GM20431 (cell line): ENCODE measurements at regions not wholly inside any gene's neighbourhood (a gene's known extent, or its start where the extent isn't known, plus 50 kb on each side); places are given as distances from the start of the nearest gene placed in this dataset.

Experiments used
- in situ Hi-C: fragments of 300-500 bp; cut with MseI, MboI; formaldehyde crosslinking; loops from one replicate; pipeline ENCODE4 v1.15.0; 2020; ENCODE audit warnings: low sequenced_read_pairs; ENCODE audit not compliant: unreplicated experiment

DNA sequence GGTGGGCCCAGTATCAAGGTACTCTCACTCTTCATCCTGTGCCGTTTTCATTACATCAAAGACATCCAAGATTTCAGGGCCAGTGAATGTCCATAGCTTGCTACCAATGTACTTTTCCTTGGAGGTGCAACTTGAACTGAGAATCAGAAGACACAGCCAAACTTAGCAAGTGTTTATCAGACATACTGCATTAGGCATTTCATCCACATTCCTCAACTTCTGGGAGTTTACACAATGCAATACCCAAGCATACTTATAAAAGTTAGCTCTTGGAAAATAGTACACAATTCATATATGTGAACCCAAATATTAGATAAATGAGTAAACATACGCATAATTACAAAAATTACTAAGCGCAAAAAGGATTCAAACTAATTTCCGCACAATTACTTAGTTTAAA, 216.3 kb upstream of the RHOBTB1 start:
- in situ Hi-C loops: no loop called here

GRCh38 chr10:61159253-61159652, 215.3 kb upstream of the RHOBTB1 start:
- in situ Hi-C loops: no loop called here

DNA sequence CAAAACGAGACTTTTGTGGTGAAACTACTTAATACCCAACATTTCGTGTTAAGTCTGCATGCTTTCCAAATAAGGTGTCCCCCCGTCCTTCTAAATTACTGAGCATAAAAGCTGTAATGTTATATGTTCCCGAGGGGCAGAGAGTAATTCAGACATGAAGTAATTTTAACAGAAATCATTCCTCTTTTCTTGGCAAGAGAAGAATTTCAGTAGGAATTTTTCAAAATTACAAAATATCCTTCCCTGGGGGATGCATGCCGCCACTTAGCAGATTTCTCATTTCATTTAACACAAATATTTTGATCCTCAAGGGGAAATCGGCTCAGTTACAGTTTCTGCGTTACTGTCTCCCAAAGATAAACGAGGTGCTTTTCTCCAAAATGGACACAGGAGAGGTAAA, 213.2 kb upstream of the RHOBTB1 start:
- in situ Hi-C loops: no loop called here

DNA sequence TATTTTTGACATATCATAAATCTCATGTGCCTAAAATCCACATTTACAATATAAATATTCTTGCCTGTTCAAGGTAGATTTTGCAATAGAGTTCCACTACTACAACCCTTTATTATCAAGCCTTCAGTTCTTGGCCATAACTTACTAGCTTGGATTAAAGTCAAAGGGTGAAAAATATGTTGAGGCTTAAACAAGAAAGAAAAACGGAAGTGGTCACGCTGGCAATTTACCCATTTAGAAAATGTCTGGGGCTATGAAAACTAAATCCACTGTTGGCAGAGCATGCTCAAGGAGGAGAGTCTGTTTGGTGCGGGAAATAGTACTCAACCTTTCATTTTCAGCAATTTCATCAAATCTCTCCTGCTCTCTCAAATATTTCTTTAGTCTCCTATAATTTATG, 209.8 kb upstream of the RHOBTB1 start:
- in situ Hi-C loops: no loop called here

DNA sequence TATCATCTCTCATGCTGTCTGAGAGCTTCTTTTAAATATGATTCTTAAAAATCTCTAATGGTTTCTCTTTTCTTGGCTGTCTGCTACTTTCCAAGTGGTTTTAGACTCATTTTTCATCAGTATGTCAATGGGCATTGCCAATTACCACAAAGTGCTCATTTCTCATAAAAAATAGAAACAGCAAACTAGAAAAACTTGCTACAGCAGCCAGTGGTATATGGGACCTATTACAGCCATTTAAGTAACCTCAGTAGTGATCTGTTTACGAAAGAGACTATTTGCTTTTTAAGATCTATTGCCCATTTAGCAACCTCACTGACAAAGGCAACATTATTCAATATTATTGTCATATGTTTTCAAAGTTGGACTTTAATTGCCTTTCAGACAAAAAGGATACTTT, 207.1 kb upstream of the RHOBTB1 start:
- in situ Hi-C loops: no loop called here

DNA sequence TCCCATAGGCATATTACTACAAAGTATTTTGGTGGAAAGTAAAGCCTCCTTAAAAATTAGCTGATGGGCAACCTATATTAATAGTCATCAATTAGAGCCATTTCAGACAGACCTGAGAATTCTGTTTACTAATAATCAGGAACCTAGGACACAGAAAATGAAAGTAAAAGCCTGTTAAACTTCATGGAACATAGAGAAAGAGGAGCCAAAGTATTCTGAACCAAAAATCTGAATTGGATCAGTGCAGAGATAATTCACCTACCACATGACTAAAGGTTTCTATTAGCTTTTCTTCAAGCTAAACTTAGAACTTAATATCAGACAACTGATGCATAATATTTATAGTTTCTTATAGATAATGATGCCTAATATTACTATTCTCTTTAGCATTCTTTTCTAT, 204.5 kb upstream of the RHOBTB1 start:
- in situ Hi-C loops: loop anchor here (25.0 kb wide), 1 partner anchor 689 kb away; no protein-coding TSS in a partner anchor

- in situ Hi-C loops: loop anchor here (25.0 kb wide), 1 partner anchor 694 kb away; no protein-coding TSS in a partner anchor
These were observed 199.0 kb upstream of the RHOBTB1 start for GRCh38 chr10:61142987-61143386.

GRCh38 chr10:61140765-61141392, 196.9 kb upstream of the RHOBTB1 start:
- in situ Hi-C loops: loop anchor here (25.0 kb wide), 1 partner anchor 696 kb away; no protein-coding TSS in a partner anchor

- in situ Hi-C loops: loop anchor here (25.0 kb wide), 1 partner anchor 698 kb away; no protein-coding TSS in a partner anchor
These were observed 195.6 kb upstream of the RHOBTB1 start for GRCh38 chr10:61139592-61139953.

GRCh38 chr10:61138708-61139591, 195.0 kb upstream of the RHOBTB1 start:
- in situ Hi-C loops: loop anchor here (25.0 kb wide), 1 partner anchor 698 kb away; no protein-coding TSS in a partner anchor

- in situ Hi-C loops: loop anchor here (25.0 kb wide), 1 partner anchor 701 kb away; no protein-coding TSS in a partner anchor
These were observed 192.2 kb upstream of the RHOBTB1 start for GRCh38 chr10:61136139-61136538.

GRCh38 chr10:61135276-61135721, 191.3 kb upstream of the RHOBTB1 start:
- in situ Hi-C loops: loop anchor here (25.0 kb wide), 1 partner anchor 702 kb away; no protein-coding TSS in a partner anchor

DNA sequence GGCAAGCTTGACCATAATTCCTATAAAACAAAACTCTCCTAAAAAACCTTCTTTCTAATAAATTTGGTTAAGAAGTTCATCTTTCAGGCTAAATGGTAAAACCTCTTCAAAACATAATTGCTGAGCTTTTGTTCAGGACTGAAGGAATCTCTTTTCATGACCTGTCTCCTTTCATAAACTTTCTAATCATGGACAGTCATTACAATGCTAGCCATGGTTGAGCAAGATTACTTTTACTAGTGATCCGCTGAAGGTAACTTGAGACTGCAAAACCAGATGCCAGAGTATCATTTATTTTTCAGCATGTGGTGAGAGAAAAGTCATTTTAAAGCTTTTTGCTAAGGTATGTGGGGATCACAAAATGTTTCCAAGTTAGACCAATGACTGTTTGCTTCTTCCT, 186.4 kb upstream of the RHOBTB1 start:
- in situ Hi-C loops: loop anchor here (25.0 kb wide), 1 partner anchor 707 kb away; no protein-coding TSS in a partner anchor

GRCh38 chr10:61128196-61128595, 184.2 kb upstream of the RHOBTB1 start:
- in situ Hi-C loops: loop anchor here (25.0 kb wide), 1 partner anchor 709 kb away; no protein-coding TSS in a partner anchor

DNA sequence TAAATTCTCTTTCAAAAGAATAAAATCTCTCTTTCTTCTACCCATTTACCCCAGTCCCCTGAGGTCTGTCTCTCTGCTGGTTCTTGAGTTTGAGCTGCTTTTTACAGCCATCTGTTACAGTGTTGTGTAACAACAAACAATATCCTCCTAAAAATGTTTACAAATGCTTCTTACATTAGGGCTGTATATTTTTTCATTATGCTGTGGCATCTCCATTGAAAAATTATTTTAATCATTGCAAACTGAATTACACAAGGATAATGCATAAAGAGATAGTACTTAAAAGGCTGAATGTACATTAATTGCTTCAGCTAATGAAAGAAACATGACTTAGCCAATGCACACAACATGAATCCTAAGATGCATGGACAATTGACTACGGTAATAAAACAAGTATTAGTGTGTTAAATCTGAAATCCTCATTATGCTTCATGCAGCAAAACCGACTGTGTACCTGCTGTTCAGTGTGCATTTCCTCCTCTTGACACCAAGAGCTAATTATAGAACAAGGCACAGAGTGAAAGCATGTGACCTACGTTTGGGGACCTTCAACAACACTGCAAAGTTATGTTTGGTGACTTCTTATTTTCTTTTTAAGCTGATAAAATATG, 181.7 kb upstream of the RHOBTB1 start:
- in situ Hi-C loops: loop anchor here (25.0 kb wide), 1 partner anchor 712 kb away; no protein-coding TSS in a partner anchor

DNA sequence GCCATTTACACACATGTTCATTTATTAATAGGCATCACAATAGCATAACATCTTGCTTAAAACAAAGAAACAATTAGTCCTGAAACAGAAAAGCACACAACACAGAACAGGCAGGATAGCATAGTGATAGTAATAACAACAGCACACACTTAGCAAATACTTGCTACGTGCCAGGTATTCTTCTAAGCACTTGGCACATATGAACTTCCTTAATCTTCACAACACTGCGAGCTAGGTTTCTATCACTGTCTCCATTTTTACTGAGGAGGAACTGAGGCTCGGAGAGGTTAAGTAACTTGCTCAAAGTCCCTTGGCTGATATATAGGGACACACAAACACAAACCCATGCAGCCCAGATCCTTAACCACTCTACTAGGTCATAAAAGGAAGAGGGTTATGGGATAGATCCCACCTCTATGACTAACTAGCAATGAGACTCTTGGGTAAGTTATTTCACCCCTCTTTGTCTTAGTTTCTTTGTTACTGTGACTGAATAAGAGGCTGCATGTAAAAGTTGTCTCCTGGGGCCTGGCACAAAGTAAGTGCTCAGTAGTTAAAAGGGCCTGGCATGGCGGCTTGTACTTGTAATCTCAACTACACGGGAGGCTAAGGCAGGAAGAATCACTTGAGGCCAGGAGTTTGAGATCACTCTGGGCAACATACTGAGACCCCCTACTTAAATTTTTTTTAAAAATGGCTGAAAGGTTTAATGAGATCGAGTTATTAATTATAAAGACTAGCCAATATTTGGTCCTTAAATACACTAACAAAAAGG, 181.0 kb upstream of the RHOBTB1 start:
- in situ Hi-C loops: loop anchor here (25.0 kb wide), 1 partner anchor 712 kb away; no protein-coding TSS in a partner anchor

DNA sequence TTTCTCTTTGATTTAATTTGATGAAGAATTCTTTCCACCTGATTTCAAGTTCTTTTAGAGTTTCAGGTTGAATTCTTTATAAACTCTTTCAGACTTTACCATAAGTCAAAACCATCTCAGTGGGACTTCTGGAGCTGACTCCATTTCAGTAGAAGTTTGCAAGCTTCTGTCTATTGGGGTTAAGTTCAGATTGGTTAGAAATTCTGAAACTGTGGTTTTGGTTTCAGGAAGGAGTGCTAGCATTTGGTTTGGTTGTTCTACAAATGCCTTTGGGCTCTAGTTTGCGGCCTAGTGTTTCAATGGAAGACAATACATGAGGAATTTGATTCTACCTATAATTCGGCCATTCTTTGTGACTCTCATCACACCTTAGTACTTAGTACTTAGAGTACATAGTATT, 176.8 kb upstream of the RHOBTB1 start:
- in situ Hi-C loops: no loop called here

- in situ Hi-C loops: no loop called here
These were observed 175.6 kb upstream of the RHOBTB1 start for GRCh38 chr10:61119573-61119972.

GRCh38 chr10:61115897-61116296, 171.9 kb upstream of the RHOBTB1 start:
- in situ Hi-C loops: no loop called here

GRCh38 chr10:61112771-61113170, 168.8 kb upstream of the RHOBTB1 start:
- in situ Hi-C loops: no loop called here
